ENCODE measurements at regions not wholly inside any gene's neighbourhood (a gene's known extent, or its start where the extent isn't known, plus 50 kb on each side); places are given as distances from the start of the nearest gene placed in this dataset.

GRCh38 chr13:50561739-50562138 lies 281.8 kb downstream of the DLEU7 start:
- no peak for TF ChIP-seq CTCF (conservative IDR thresholded peaks at IDR 0.05)
- no peak overlapping the region for H3K27ac ChIP-seq

GRCh38 chr13:50566646-50567045 lies 276.8 kb downstream of the DLEU7 start:
- TF ChIP-seq CTCF (conservative IDR thresholded peaks at IDR 0.05) = no peak
- H3K27ac ChIP-seq = no peak overlapping the region

GRCh38 chr13:50572129-50572528 lies 271.4 kb downstream of the DLEU7 start:
- H3K27ac ChIP-seq = no peak overlapping the region

GRCh38 chr13:50573066-50573465 lies 270.4 kb downstream of the DLEU7 start:
- H3K27ac ChIP-seq = no peak overlapping the region
- no peak for TF ChIP-seq CTCF (conservative IDR thresholded peaks at IDR 0.05)

More at GRCh38 chr13:50572129-50572528, 271.4 kb downstream of the DLEU7 start:
- no peak for TF ChIP-seq CTCF (conservative IDR thresholded peaks at IDR 0.05)

GRCh38 chr13:50574731-50575130 lies 268.8 kb downstream of the DLEU7 start:
- no peak for TF ChIP-seq CTCF (conservative IDR thresholded peaks at IDR 0.05)
- H3K27ac ChIP-seq = no peak overlapping the region

GRCh38 chr13:50575138-50575537 lies 268.4 kb downstream of the DLEU7 start:
- TF ChIP-seq CTCF (conservative IDR thresholded peaks at IDR 0.05) = no peak
- no peak overlapping the region for H3K27ac ChIP-seq

GRCh38 chr13:50576156-50576555 lies 267.3 kb downstream of the DLEU7 start:
- H3K27ac ChIP-seq = no peak overlapping the region
- TF ChIP-seq CTCF (conservative IDR thresholded peaks at IDR 0.05) = no peak

- TF ChIP-seq CTCF (conservative IDR thresholded peaks at IDR 0.05) = no peak
- H3K27ac ChIP-seq = no peak overlapping the region
These were observed 265.7 kb downstream of the DLEU7 start for GRCh38 chr13:50577806-50578205.
